MCF 10A (cell line): ENCODE measurements at regions not wholly inside any gene's neighbourhood (a gene's known extent, or its start where the extent isn't known, plus 50 kb on each side); places are given as distances from the start of the nearest gene placed in this dataset.

Experiments
- BruUV-seq: library from RNA; stranded (reverse); fragments of 400-500 nt; replicated peaks from 2 replicates; lab custom pipeline; 2021; lab: Mats Ljungman, UMichigan
- CTCF ChIA-PET: fragments of 300-600 bp; sonication (Branson Sonifier 250); formaldehyde crosslinking; extraction: SDS; loops from one replicate; lab custom pipeline; 2021; ENCODE audit warnings: antibody characterized with exemption, inconsistent platforms; lab: Yijun Ruan, JAX
- POLR2A ChIA-PET: fragments of 300-600, 350-650 bp; sonication (Branson Sonifier 250); formaldehyde crosslinking; extraction: SDS; loops from one replicate; lab custom pipeline; 2020; ENCODE audit warnings: antibody characterized with exemption, inconsistent platforms; lab: Yijun Ruan, JAX
- DNase-seq: peaks from one replicate; pipeline ENCODE4 v3.0.0-alpha.2; 2018; ENCODE audit not compliant: unreplicated experiment
- H3K27ac Mint-ChIP-seq: one replicate; pipeline ENCODE4 v1.8.0; 2022; ENCODE audit warnings: mild to moderate bottlenecking, low read depth, mixed read lengths; ENCODE audit not compliant: unreplicated experiment
- H3K27me3 Mint-ChIP-seq: one replicate; pipeline ENCODE4 v1.8.0; 2022; ENCODE audit warnings: mixed read lengths; ENCODE audit not compliant: insufficient read depth, unreplicated experiment
- H3K36me3 Mint-ChIP-seq: one replicate; pipeline ENCODE4 v1.8.0; 2022; ENCODE audit warnings: mild to moderate bottlenecking, moderate library complexity, mixed read lengths; ENCODE audit not compliant: insufficient read depth, unreplicated experiment
- H3K4me1 Mint-ChIP-seq: one replicate; pipeline ENCODE4 v1.8.0; 2022; ENCODE audit warnings: mixed read lengths; ENCODE audit not compliant: insufficient read depth, unreplicated experiment
- H3K4me3 Mint-ChIP-seq: one replicate; pipeline ENCODE4 v1.8.0; 2022; ENCODE audit warnings: mild to moderate bottlenecking, moderate library complexity, mixed read lengths; ENCODE audit not compliant: unreplicated experiment
- H3K9me3 Mint-ChIP-seq: one replicate; pipeline ENCODE4 v1.8.0; 2022; ENCODE audit warnings: mixed read lengths; ENCODE audit not compliant: unreplicated experiment
- intact Hi-C: fragments of 100-400 bp; cut with micrococcal nuclease; formaldehyde crosslinking; loops from 2 replicates; pipeline ENCODE4 v1.14.1; 2022
- TF ChIP-seq, protein P1 (sequence below): fragments of 200-600 bp; IDR thresholded peaks from one replicate; pipeline ENCODE4 v1.8.0; 2022; ENCODE audit warnings: antibody characterized with exemption, mild to moderate bottlenecking; ENCODE audit not compliant: unreplicated experiment

- Mint-ChIP-seq H3K9me3 (no peaks in the 10 kb centered on the region), H3K4me1 (peaks cover 3% of the 10 kb centered on the region), H3K36me3 (no peaks in the 10 kb centered on the region), H3K27ac (no peak overlapping the region), H3K4me3 (no peak overlapping the region), H3K27me3 (no peaks in the 10 kb centered on the region)
- ChIA-PET POLR2A (interaction anchor here (1.1 kb wide), 1 partner anchor 710 kb away, joined by 3 read pairs; no protein-coding TSS in a partner anchor), CTCF (interaction anchor here (0.6 to 1.5 kb wide), 2 partner anchors 9 to 641 kb away, joined by 3 to 4 read pairs; no protein-coding TSS in a partner anchor)
- no peak for DNase-seq
- no TSS peak for BruUV-seq
- TF ChIP-seq, protein P1, sequence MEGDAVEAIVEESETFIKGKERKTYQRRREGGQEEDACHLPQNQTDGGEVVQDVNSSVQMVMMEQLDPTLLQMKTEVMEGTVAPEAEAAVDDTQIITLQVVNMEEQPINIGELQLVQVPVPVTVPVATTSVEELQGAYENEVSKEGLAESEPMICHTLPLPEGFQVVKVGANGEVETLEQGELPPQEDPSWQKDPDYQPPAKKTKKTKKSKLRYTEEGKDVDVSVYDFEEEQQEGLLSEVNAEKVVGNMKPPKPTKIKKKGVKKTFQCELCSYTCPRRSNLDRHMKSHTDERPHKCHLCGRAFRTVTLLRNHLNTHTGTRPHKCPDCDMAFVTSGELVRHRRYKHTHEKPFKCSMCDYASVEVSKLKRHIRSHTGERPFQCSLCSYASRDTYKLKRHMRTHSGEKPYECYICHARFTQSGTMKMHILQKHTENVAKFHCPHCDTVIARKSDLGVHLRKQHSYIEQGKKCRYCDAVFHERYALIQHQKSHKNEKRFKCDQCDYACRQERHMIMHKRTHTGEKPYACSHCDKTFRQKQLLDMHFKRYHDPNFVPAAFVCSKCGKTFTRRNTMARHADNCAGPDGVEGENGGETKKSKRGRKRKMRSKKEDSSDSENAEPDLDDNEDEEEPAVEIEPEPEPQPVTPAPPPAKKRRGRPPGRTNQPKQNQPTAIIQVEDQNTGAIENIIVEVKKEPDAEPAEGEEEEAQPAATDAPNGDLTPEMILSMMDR, result no peak
- intact Hi-C loops, result no loop called here
Observed at GRCh38 chr2:12539776-12540562, 176.8 kb upstream of the TRIB2 start.

- CTCF ChIA-PET, result interaction anchor here (1.3 kb wide), 1 partner anchor 11 kb away, joined by 5 read pairs; no protein-coding TSS in a partner anchor
- intact Hi-C loops, result no loop called here
- BruUV-seq, result no TSS peak
- Mint-ChIP-seq H3K27ac (no peak overlapping the region), H3K4me1 (no peaks in the 10 kb centered on the region), H3K36me3 (no peaks in the 10 kb centered on the region), H3K4me3 (no peak overlapping the region), H3K9me3 (no peaks in the 10 kb centered on the region), H3K27me3 (no peaks in the 10 kb centered on the region)
- no peak for DNase-seq
- POLR2A ChIA-PET, result no interaction called here
- TF ChIP-seq, protein P1, result no peak
Observed at GRCh38 chr2:12543076-12543977, 173.4 kb upstream of the TRIB2 start.

- Mint-ChIP-seq H3K4me3 (no peak overlapping the region), H3K9me3 (no peaks in the 10 kb centered on the region), H3K4me1 (no peaks in the 10 kb centered on the region), H3K27ac (no peak overlapping the region), H3K27me3 (no peaks in the 10 kb centered on the region), H3K36me3 (no peaks in the 10 kb centered on the region)
- TF ChIP-seq, protein P1, result no peak
- ChIA-PET POLR2A (no interaction called here), CTCF (interaction anchor here (1.0 to 1.3 kb wide), 2 partner anchors 10 to 165 kb away, joined by 4 to 5 read pairs; no protein-coding TSS in a partner anchor)
- BruUV-seq, result no TSS peak
- DNase-seq, result no peak
- intact Hi-C loops, result no loop called here
Observed at GRCh38 chr2:12543978-12544558, 172.7 kb upstream of the TRIB2 start.
